22Rv1 (cell line): ENCODE measurements at regions not wholly inside any gene's neighbourhood (a gene's known extent, or its start where the extent isn't known, plus 50 kb on each side); places are given as distances from the start of the nearest gene placed in this dataset.

Experiments used
- ZFX ChIP-seq: fragments of 450-650 bp; IDR thresholded peaks from 2 replicates; pipeline ENCODE4 v1.6.1; 2017; ENCODE audit warnings: antibody characterized with exemption, borderline replicate concordance
- TF ChIP-seq, protein P1 (sequence below): fragments of 450-650 bp; IDR thresholded peaks from 2 replicates; pipeline ENCODE4 v1.5.1; 2017; ENCODE audit warnings: mild to moderate bottlenecking

DNA sequence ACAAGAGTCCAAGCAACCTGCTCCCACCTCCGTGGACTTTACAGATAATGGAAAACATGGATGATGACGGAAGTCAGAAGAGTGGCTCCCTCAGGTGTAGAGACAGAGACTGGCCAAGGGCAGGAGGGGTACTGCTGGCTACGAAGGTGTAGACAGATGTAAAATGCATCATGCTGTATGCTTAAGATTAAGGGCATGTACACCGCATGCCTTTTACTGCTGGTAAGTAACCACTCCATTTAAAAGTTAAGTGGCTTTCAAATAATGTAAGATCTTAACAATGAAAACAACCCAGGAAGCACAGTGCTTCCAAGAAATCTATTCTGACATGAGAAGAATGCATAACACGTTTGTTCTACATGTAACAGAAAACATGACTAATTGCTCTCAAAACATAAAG lies 76.9 kb upstream of the FAM9B start:
- TF ChIP-seq, protein P1, sequence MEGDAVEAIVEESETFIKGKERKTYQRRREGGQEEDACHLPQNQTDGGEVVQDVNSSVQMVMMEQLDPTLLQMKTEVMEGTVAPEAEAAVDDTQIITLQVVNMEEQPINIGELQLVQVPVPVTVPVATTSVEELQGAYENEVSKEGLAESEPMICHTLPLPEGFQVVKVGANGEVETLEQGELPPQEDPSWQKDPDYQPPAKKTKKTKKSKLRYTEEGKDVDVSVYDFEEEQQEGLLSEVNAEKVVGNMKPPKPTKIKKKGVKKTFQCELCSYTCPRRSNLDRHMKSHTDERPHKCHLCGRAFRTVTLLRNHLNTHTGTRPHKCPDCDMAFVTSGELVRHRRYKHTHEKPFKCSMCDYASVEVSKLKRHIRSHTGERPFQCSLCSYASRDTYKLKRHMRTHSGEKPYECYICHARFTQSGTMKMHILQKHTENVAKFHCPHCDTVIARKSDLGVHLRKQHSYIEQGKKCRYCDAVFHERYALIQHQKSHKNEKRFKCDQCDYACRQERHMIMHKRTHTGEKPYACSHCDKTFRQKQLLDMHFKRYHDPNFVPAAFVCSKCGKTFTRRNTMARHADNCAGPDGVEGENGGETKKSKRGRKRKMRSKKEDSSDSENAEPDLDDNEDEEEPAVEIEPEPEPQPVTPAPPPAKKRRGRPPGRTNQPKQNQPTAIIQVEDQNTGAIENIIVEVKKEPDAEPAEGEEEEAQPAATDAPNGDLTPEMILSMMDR, result no peak
- TF ChIP-seq ZFX, result no peak
